GM23338 (cell line): ENCODE measurements at regions not wholly inside any gene's neighbourhood (a gene's known extent, or its start where the extent isn't known, plus 50 kb on each side); places are given as distances from the start of the nearest gene placed in this dataset.

Source experiments
- ATAC-seq: fragments of 200-7000 bp; cut with Tn5 transposase; 3 replicates; pipeline ENCODE4 v1.9.1; 2020
- DNase-seq: peaks from one replicate; pipeline ENCODE4 v3.0.0-alpha.2; 2015; ENCODE audit warnings: low spot score
- H2AFZ ChIP-seq: fragments of 200-600 bp; sonication (generic); 2 replicates; pipeline ENCODE4 v1.8.0; 2016; ENCODE audit warnings: antibody characterized with exemption, mild to moderate bottlenecking, moderate library complexity
- H3F3A ChIP-seq: fragments of 200-600 bp; sonication (generic); replicated peaks from 2 replicates; pipeline ENCODE4 v1.8.0; 2017; ENCODE audit warnings: antibody characterized with exemption, mixed run types, low read depth
- H3K27ac ChIP-seq: fragments of 200-600 bp; sonication (generic); 2 replicates; pipeline ENCODE4 v1.6.1; 2016; ENCODE audit warnings: low read depth
- H3K27me3 ChIP-seq: fragments of 200-600 bp; sonication (generic); 2 replicates; pipeline ENCODE4 v1.8.0; 2016; ENCODE audit warnings: mild to moderate bottlenecking, mixed run types, moderate library complexity; ENCODE audit not compliant: insufficient read depth
- H3K36me3 ChIP-seq: fragments of 200-600 bp; sonication (generic); 2 replicates; pipeline ENCODE4 v1.8.0; 2016; ENCODE audit warnings: mild to moderate bottlenecking; ENCODE audit not compliant: insufficient read depth
- H3K4me1 ChIP-seq: fragments of 200-600 bp; sonication (generic); 2 replicates; pipeline ENCODE4 v1.8.0; 2016; ENCODE audit warnings: mild to moderate bottlenecking, moderate library complexity; ENCODE audit not compliant: insufficient read depth
- H3K4me2 ChIP-seq: fragments of 200-600 bp; sonication (generic); 2 replicates; pipeline ENCODE4 v1.7.1; 2017; ENCODE audit warnings: mixed run types
- H3K4me3 ChIP-seq: fragments of 200-600 bp; sonication (generic); 2 replicates; pipeline ENCODE4 v1.6.1; 2016; ENCODE audit warnings: mixed run types
- H3K79me2 ChIP-seq: fragments of 200-600 bp; sonication (generic); replicated peaks from 2 replicates; pipeline ENCODE4 v1.8.0; 2017; ENCODE audit warnings: mild to moderate bottlenecking; ENCODE audit not compliant: insufficient read depth
- H3K9me2 ChIP-seq: fragments of 200-600 bp; sonication (generic); 2 replicates; pipeline ENCODE4 v1.8.0; 2017; ENCODE audit not compliant: insufficient read depth
- H4K20me1 ChIP-seq: fragments of 200-600 bp; sonication (generic); replicated peaks from 2 replicates; pipeline ENCODE4 v1.8.0; 2017; ENCODE audit warnings: mild to moderate bottlenecking; ENCODE audit not compliant: insufficient read depth
- H3K27ac Mint-ChIP-seq: 2 replicates; pipeline ENCODE4 v1.8.0; 2020; ENCODE audit warnings: inconsistent platforms, mild to moderate bottlenecking, moderate library complexity, mixed read lengths
- H3K27me3 Mint-ChIP-seq: 3 replicates; pipeline ENCODE4 v1.8.0; 2022; ENCODE audit warnings: low read depth, mild to moderate bottlenecking, moderate library complexity, mixed read lengths, inconsistent platforms; ENCODE audit not compliant: insufficient read depth, poor library complexity
- H3K36me3 Mint-ChIP-seq: 3 replicates; pipeline ENCODE4 v1.8.0; 2021; ENCODE audit warnings: low read depth, mild to moderate bottlenecking, inconsistent platforms, moderate library complexity, mixed read lengths
- H3K4me1 Mint-ChIP-seq: 3 replicates; pipeline ENCODE4 v1.8.0; 2020; ENCODE audit warnings: mild to moderate bottlenecking, inconsistent platforms, mixed read lengths
- H3K4me3 Mint-ChIP-seq: 3 replicates; pipeline ENCODE4 v1.8.0; 2021; ENCODE audit warnings: moderate library complexity, mild to moderate bottlenecking, inconsistent platforms, mixed read lengths
- H3K9me3 Mint-ChIP-seq: 3 replicates; pipeline ENCODE4 v1.8.0; 2020; ENCODE audit warnings: moderate library complexity, mild to moderate bottlenecking, inconsistent platforms, mixed read lengths
- CREB1 ChIP-seq: fragments of 250-450 bp; sonication (Bioruptor Pico); IDR thresholded peaks from 2 replicates; pipeline ENCODE4 v1.5.0; 2020; ENCODE audit warnings: low read depth, mild to moderate bottlenecking, moderate library complexity
- CTCF ChIP-seq, 2 experiments: fragments of 200-600 bp in 1 of 2; sonication (generic) in 1 of 2; conservative IDR thresholded peaks; 2 replicates each; pipeline versions ENCODE4 v1.5.1 to v1.6.1; 2016 to 2017; ENCODE audit warnings: antibody characterized with exemption in 2 of 2, low read depth in 2 of 2, mild to moderate bottlenecking in 2 of 2, moderate library complexity in 1 of 2
- ETS1 ChIP-seq: IDR thresholded peaks from 2 replicates; pipeline ENCODE4 v1.6.1; 2016; ENCODE audit warnings: antibody characterized with exemption
- EZH2phosphoT487 ChIP-seq: fragments of 200-600 bp; sonication (generic); IDR thresholded peaks from one replicate; pipeline ENCODE4 v1.8.1; 2018; ENCODE audit warnings: antibody characterized with exemption; ENCODE audit not compliant: unreplicated experiment
- JUNB ChIP-seq: IDR thresholded peaks from one replicate; pipeline ENCODE4 v1.6.1; 2016; ENCODE audit warnings: antibody characterized with exemption; ENCODE audit not compliant: unreplicated experiment
- NANOG ChIP-seq: IDR thresholded peaks from 2 replicates; pipeline ENCODE4 v1.6.1; 2016; ENCODE audit warnings: antibody characterized with exemption, borderline replicate concordance
- STAT1 ChIP-seq: IDR thresholded peaks from one replicate; pipeline ENCODE4 v1.6.1; 2016; ENCODE audit warnings: antibody characterized with exemption; ENCODE audit not compliant: unreplicated experiment
- ZNF114 ChIP-seq: fragments of 250-450 bp; sonication (Bioruptor Pico); IDR thresholded peaks from 2 replicates; pipeline ENCODE4 v1.5.0; 2020; ENCODE audit warnings: mild to moderate bottlenecking, moderate library complexity
- ZNF331 ChIP-seq: fragments of 250-450 bp; sonication (Bioruptor Pico); IDR thresholded peaks from 2 replicates; pipeline ENCODE4 v1.5.0; 2020; ENCODE audit warnings: low read depth, mild to moderate bottlenecking, moderate library complexity
- TF ChIP-seq, protein P1 (sequence below): IDR thresholded peaks from one replicate; pipeline ENCODE4 v1.6.1; 2018; ENCODE audit warnings: antibody characterized with exemption; ENCODE audit not compliant: unreplicated experiment

GRCh38 chr2:90209009-90209408, 1517.5 kb downstream of the RPIA start (continued):
- no peak for TF ChIP-seq CTCF (conservative IDR thresholded peaks at IDR 0.05; ENCODE audit: low read depth in 2 of 2)
- TF ChIP-seq ZNF331: no peak
- TF ChIP-seq JUNB: no peak

- peaks cover 3% of the 10 kb centered on the region; the same call in 2 of the 3 replicates for H3K36me3 Mint-ChIP-seq
- TF ChIP-seq CTCF (conservative IDR thresholded peaks at IDR 0.05; ENCODE audit: low read depth in 2 of 2) (no peak), JUNB (no peak), EZH2phosphoT487 (no peak), CREB1 (CRISPR knock-in tag) (no peak), ZNF114 (CRISPR knock-in tag) (no peak), ETS1 (no peak), ZNF331 (no peak), NANOG (no peak), STAT1 (no peak)
- TF ChIP-seq, protein P1, sequence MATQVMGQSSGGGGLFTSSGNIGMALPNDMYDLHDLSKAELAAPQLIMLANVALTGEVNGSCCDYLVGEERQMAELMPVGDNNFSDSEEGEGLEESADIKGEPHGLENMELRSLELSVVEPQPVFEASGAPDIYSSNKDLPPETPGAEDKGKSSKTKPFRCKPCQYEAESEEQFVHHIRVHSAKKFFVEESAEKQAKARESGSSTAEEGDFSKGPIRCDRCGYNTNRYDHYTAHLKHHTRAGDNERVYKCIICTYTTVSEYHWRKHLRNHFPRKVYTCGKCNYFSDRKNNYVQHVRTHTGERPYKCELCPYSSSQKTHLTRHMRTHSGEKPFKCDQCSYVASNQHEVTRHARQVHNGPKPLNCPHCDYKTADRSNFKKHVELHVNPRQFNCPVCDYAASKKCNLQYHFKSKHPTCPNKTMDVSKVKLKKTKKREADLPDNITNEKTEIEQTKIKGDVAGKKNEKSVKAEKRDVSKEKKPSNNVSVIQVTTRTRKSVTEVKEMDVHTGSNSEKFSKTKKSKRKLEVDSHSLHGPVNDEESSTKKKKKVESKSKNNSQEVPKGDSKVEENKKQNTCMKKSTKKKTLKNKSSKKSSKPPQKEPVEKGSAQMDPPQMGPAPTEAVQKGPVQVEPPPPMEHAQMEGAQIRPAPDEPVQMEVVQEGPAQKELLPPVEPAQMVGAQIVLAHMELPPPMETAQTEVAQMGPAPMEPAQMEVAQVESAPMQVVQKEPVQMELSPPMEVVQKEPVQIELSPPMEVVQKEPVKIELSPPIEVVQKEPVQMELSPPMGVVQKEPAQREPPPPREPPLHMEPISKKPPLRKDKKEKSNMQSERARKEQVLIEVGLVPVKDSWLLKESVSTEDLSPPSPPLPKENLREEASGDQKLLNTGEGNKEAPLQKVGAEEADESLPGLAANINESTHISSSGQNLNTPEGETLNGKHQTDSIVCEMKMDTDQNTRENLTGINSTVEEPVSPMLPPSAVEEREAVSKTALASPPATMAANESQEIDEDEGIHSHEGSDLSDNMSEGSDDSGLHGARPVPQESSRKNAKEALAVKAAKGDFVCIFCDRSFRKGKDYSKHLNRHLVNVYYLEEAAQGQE: no peak
These were observed 1518.3 kb downstream of the RPIA start for GRCh38 chr2:90209806-90210205.

More at GRCh38 chr2:90209806-90210205, 1518.3 kb downstream of the RPIA start:
- Mint-ChIP-seq H3K27ac (no peak overlapping the region), H3K27me3 (no peaks in the 10 kb centered on the region), H3K4me1 (peaks cover 10% of the 10 kb centered on the region; the same call in 2 of the 3 replicates), H3K9me3 (peaks cover 71% of the 10 kb centered on the region), H3K4me3 (no peak overlapping the region)
- no peak overlapping the region for H2AFZ ChIP-seq
- no peak for ATAC-seq
- no peaks in the 10 kb centered on the region; the same call in 1 of the 2 replicates for H3K9me2 ChIP-seq
- DNase-seq: no peak
- H3K4me2 ChIP-seq: no peak overlapping the region
- H3K79me2 ChIP-seq: no peaks in the 10 kb centered on the region
- H3K4me3 ChIP-seq: no peak overlapping the region
- H3K27ac ChIP-seq: no peak overlapping the region
- no peaks in the 10 kb centered on the region for H3F3A ChIP-seq
- H3K27me3 ChIP-seq: no peaks in the 10 kb centered on the region
- no peaks in the 10 kb centered on the region for H3K36me3 ChIP-seq
- H4K20me1 ChIP-seq: no peaks in the 10 kb centered on the region
- peaks cover 14% of the 10 kb centered on the region for H3K4me1 ChIP-seq
